GM12891 (cell line): ENCODE measurements at regions not wholly inside any gene's neighbourhood (a gene's known extent, or its start where the extent isn't known, plus 50 kb on each side); places are given as distances from the start of the nearest gene placed in this dataset.

Source experiments
- DNase-seq: peaks from one replicate; pipeline ENCODE4 v3.0.0; 2011; ENCODE audit warnings: low spot score; ENCODE audit not compliant: insufficient read length
- FAIRE-seq: peaks from 2 replicates; lab custom pipeline; 2011; peaks lifted over from hg19 to GRCh38; lab: Jason Lieb, UNC
- PAX5 ChIP-seq: IDR thresholded peaks from 2 replicates; pipeline ENCODE4 v1.6.1; 2011; ENCODE audit warnings: low read length, moderate library complexity, mild to moderate bottlenecking; ENCODE audit not compliant: insufficient read depth, severe bottlenecking
- POLR2A ChIP-seq: IDR thresholded peaks from 2 replicates; pipeline ENCODE4 v1.6.1; 2011; ENCODE audit warnings: low read depth, low read length, control low read depth
- POLR2AphosphoS5 ChIP-seq: IDR thresholded peaks from 2 replicates; pipeline ENCODE4 v1.6.1; 2011; ENCODE audit warnings: low read depth, low read length, control low read depth
- POU2F2 ChIP-seq: IDR thresholded peaks from 2 replicates; pipeline ENCODE4 v1.6.1; 2011; ENCODE audit warnings: low read depth, mild to moderate bottlenecking, control low read depth, low read length, moderate library complexity
- SPI1 ChIP-seq: IDR thresholded peaks from 2 replicates; pipeline ENCODE4 v1.6.1; 2011; ENCODE audit warnings: low read depth, low read length, control low read depth
- TAF1 ChIP-seq: IDR thresholded peaks from 2 replicates; pipeline ENCODE4 v1.6.1; 2011; ENCODE audit warnings: low read depth, low read length, control low read depth

DNA sequence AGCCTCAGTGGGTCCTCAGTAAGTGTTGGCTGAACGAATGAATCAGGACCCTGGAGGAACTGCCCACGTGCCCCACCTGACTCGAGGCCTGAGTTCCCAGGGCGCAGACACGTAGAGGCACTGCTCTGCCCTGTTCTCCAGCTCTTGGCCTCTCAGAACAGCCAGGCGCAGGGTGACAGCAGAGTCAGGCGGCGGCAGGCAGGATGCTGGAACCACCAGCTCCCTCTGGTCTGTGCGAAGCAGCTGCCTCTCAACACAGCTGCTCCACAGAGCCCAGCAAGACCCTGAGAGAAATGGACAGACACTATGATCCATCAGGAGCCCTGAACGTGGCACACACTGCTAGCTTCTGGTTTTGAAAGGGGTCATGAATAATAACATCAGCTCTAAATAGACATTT is 53.1 kb upstream of the BCO1 start:
- no peak for DNase-seq
- FAIRE-seq, result no peak
- TF ChIP-seq TAF1, result no peak
- no peak for TF ChIP-seq POLR2AphosphoS5
- TF ChIP-seq SPI1, result no peak
- no peak for TF ChIP-seq PAX5

DNA sequence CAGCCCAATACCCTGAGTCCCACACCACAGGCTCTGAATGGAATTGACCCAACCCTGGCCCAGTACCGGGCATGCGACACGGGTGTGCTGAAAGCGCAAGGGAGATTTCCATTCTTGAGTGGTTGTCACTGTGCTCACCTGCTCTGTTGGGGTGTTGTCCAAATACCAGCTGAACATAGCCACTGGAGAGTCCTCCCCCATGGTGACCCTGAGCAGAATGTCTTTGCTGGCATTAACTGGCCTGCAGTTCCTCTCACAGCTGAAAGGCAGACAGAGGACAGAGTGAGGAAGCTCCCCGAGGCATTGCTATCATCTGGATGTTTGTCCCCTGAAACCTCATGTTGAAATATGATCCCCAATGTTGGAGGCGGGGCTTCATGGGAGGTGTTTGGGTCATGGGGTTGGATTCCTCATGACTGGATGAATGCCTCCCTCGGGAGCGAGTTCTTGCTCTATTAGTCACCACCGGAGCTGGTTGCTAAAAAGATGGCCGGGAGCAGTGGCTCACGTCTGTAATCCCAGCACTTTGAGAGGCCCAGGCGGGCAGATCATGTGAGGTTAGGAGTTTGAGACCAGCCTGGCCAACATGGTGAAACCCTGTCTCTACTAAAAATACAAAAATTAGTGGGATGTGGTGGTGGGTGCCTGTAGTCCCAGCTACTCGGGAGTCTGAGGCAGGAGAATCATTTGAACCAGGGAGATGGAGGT is 57.3 kb upstream of the BCO1 start:
- FAIRE-seq (no peak), DNase-seq (no peak)
- TF ChIP-seq POLR2AphosphoS5, result no peak
- no peak for TF ChIP-seq POU2F2
- no peak for TF ChIP-seq POLR2A
- no peak for TF ChIP-seq PAX5
- no peak for TF ChIP-seq TAF1
- no peak for TF ChIP-seq SPI1

DNA sequence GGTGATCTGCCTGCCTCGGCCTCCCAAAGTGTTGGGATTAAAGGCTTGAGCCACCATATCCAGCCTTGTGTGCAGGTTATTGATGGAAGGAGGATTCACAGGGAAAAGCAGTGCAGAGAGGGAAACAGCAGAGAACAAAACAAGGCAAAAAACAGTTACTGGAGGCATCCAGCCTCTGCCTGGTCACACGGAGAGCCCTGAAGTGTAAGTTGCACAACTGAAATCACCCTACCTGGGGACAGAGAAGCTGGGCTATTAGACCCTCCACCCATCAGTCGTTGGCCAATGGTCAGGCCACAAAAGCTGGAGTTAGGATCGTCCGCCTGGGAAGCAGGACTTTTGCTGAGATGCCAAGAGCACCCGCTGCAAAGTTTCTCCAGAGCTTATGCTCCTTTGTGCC is 57.9 kb upstream of the BCO1 start:
- no peak for FAIRE-seq
- TF ChIP-seq POU2F2 (no peak), POLR2A (no peak), SPI1 (no peak), TAF1 (no peak), POLR2AphosphoS5 (no peak), PAX5 (no peak)
- no peak for DNase-seq

DNA sequence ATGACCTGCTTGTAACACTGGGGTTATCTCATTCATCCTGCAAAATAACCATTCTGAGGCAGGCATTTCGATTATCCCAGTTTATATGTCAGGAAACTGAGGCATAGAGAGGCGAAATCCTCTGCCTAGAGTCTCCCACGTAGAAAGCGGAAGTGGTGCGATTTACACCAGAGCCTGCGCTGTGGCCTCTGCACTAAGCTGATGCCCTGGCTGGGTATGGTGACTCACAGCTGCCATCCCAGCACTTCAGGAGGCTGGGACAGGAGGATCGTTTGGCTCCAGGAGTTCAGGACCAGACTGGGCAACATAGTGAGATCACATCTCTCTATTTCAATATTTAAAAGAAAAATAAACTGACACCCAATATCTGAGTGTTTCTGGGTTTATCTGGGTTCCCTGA is 59.3 kb upstream of the BCO1 start:
- no peak for TF ChIP-seq SPI1
- TF ChIP-seq POLR2AphosphoS5, result no peak
- TF ChIP-seq PAX5, result no peak
- no peak for TF ChIP-seq POLR2A
- no peak for TF ChIP-seq TAF1
- no peak for TF ChIP-seq POU2F2
- DNase-seq, result no peak
- no peak for FAIRE-seq

GRCh38 chr16:81175325-81175891 is 63.1 kb upstream of the BCO1 start:
- TF ChIP-seq POU2F2, result no peak
- DNase-seq (no peak), FAIRE-seq (no peak)

GRCh38 chr16:81174644-81175324 is 63.7 kb upstream of the BCO1 start:
- TF ChIP-seq POU2F2 (no peak), TAF1 (no peak), POLR2A (no peak), SPI1 (no peak), PAX5 (no peak), POLR2AphosphoS5 (no peak)
- FAIRE-seq, result no peak
- no peak for DNase-seq

DNA sequence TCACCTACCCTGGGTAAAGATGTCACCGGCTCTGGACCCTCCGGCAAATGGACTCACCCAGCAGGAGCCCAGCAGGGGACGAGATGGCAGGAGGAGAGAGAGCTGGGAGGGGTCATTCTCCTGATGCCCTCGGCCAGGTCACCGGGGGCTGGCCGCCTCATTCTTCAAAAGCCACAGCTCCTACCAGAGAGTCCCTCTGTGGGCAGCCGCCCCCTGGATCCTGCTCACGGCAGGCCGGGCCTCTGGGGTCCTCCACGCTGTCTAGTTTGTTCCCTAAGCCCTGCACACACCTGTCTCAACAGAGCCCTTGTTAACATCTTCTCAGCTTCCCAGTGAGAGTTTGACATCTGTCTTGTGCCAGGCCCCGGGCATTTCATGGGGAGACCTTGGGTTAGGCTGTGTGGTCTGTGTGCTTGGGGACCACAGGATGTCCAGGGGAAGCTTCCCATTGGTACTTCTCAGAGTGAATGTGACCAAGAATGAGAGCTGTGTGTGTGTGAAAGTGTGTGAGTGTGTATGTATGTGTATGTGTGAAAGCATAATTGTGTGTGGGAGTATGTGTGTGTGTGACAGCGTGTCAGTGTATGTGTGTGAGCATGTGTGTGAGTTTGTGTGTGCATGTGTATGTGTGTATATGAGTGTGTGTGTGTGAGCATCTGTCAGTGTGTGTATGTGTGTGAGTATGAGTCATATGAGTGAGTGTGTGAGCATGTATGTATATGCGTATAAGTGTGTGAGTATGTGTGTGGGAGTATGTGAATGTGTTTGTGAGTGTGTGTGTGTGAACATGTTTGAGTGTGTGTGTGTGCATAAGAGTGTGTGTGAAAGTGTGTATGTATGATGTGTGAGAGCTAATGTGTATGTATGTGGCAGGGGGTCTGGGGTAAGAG is 65.5 kb upstream of the BCO1 start:
- no peak for TF ChIP-seq SPI1
- no peak for TF ChIP-seq PAX5
- TF ChIP-seq POLR2A, result no peak
- no peak for TF ChIP-seq POLR2AphosphoS5
- TF ChIP-seq POU2F2, result no peak
- TF ChIP-seq TAF1, result no peak
- no peak for DNase-seq
- peak; percentile 71 for FAIRE-seq

GRCh38 chr16:81170824-81171223 is 67.7 kb upstream of the BCO1 start:
- no peak for TF ChIP-seq SPI1
- TF ChIP-seq POLR2AphosphoS5, result no peak
- TF ChIP-seq TAF1, result no peak
- no peak for TF ChIP-seq PAX5
- no peak for TF ChIP-seq POU2F2
- no peak for TF ChIP-seq POLR2A
- DNase-seq (no peak), FAIRE-seq (no peak)

DNA sequence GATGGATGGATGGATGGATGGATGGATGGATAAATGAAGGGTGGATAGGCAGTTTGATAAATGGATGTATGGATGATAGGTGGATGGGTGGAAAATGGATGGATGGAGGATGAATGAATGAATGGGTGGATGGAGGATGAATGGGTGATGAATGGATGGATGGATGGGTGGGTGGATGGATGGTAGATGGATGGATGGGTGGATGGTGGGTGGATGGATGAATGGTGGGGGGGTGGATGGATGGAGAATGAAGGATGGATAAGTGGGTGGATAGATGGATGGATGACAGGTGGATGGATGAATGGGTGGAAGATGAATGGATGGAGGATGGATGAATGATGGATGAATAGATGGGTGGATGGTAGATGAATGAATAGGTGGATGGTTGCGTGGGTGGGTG is 70.1 kb upstream of the BCO1 start:
- DNase-seq (no peak), FAIRE-seq (no peak)
- no peak for TF ChIP-seq POLR2AphosphoS5
- no peak for TF ChIP-seq POU2F2
- TF ChIP-seq POLR2A, result no peak
- no peak for TF ChIP-seq SPI1
- TF ChIP-seq TAF1, result no peak
- no peak for TF ChIP-seq PAX5

GRCh38 chr16:81167851-81168250 is 70.6 kb upstream of the BCO1 start:
- DNase-seq (no peak), FAIRE-seq (no peak)
- no peak for TF ChIP-seq POLR2A
